Activated T-cell treated with anti-CD3 and anti-CD28 coated beads, Interleukin-2, amount 50 U/mL, for 72 hours (primary cell): ENCODE measurements at regions not wholly inside any gene's neighbourhood (a gene's known extent, or its start where the extent isn't known, plus 50 kb on each side); places are given as distances from the start of the nearest gene placed in this dataset.

ENCODE experiments used
- ATAC-seq, 2 donors: fragments of 150-1000 bp; cut with Tn5 transposase; replicated peaks in 1 of 2; 2 replicates each; pipeline ENCODE4 v1.10.0; 2021; ENCODE audit warnings: moderate library complexity in 2 of 2, mild to moderate bottlenecking in 1 of 2
- DNase-seq, 2 donors: peaks; one replicate each; pipeline ENCODE4 v3.0.0; 2021 to 2022; ENCODE audit warnings: mixed read lengths in 1 of 2
- H3K27ac Mint-ChIP-seq: one replicate; pipeline ENCODE4 v1.8.0; 2022; ENCODE audit warnings: mild to moderate bottlenecking, moderate library complexity, mixed read lengths
- H3K27me3 Mint-ChIP-seq: one replicate; pipeline ENCODE4 v1.8.0; 2022; ENCODE audit warnings: low read depth, mixed read lengths
- H3K36me3 Mint-ChIP-seq, 2 donors: one replicate each; pipeline ENCODE4 v1.8.0; 2022; ENCODE audit warnings: mixed read lengths in 2 of 2, mild to moderate bottlenecking in 1 of 2; ENCODE audit not compliant: insufficient read depth in 2 of 2
- H3K4me1 Mint-ChIP-seq: one replicate; pipeline ENCODE4 v1.8.0; 2022; ENCODE audit warnings: low read depth, mixed read lengths
- H3K4me3 Mint-ChIP-seq, 2 donors: one replicate each; pipeline ENCODE4 v1.8.0; 2022; ENCODE audit warnings: mild to moderate bottlenecking in 2 of 2, mixed read lengths in 2 of 2, moderate library complexity in 2 of 2
- H3K9me3 Mint-ChIP-seq, 2 donors: one replicate each; pipeline ENCODE4 v1.8.0; 2022; ENCODE audit warnings: mixed read lengths in 2 of 2

DNA sequence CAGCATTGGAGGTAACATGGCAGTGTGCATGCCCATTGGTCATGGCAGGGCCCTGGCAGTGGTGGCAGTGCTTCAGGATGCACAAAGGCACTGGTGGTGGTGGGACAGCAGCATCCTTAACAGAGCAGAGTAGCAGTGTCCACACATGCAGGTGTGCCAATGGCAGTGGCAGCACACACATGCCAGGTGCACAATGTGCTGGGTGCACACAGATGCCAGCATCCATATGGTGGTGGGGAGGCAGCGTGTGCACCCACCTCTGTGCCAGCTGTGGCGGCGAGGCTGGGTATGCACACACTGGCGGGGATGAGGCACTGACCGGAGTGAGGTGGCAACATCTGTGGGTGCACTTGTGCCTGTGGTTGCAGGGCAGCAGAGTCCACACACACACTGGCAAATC is 150.6 kb downstream of the SI start:
- Mint-ChIP-seq H3K27ac (no peak overlapping the region), H3K27me3 (no peaks in the 10 kb centered on the region), H3K4me3 (no peak overlapping the region), H3K9me3 (peaks cover 7 to 12% of the 10 kb centered on the region in 2 donors), H3K36me3 (peaks cover 0 to 2% of the 10 kb centered on the region in 2 donors), H3K4me1 (no peaks in the 10 kb centered on the region)
- no peak for DNase-seq
- ATAC-seq: no peak

DNA sequence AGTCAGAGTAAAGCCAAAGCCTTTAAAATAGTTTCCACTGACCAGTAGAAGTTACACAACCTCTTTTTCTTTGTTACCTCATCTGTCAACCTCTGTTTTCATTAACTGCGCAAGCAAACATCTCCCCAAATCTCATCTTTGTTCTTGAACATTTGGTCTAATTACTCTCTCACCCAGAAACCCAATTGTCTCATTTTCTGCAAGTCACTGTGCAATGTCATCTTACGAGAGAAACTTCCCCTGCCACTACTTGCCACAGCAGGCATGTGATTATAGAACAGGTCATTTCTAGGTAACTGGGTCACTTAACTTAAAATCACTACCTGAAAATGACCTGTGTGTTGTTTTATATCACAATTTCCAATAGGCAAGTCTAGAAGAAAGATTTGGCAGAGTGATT is 159.4 kb downstream of the SI start:
- Mint-ChIP-seq H3K4me1 (no peaks in the 10 kb centered on the region), H3K36me3 (no peaks in the 10 kb centered on the region), H3K4me3 (no peak overlapping the region), H3K9me3 (peaks cover 5 to 7% of the 10 kb centered on the region in 2 donors), H3K27ac (no peak overlapping the region), H3K27me3 (no peaks in the 10 kb centered on the region)
- DNase-seq: no peak
- ATAC-seq: no peak

GRCh38 chr3:164912916-164913315 is 165.4 kb downstream of the SI start:
- no peak overlapping the region for H3K27ac Mint-ChIP-seq
- DNase-seq (no peak), ATAC-seq (no peak)
- no peaks in the 10 kb centered on the region for H3K4me1 Mint-ChIP-seq
- no peaks in the 10 kb centered on the region for H3K27me3 Mint-ChIP-seq
- no peak overlapping the region for H3K4me3 Mint-ChIP-seq
- H3K9me3 Mint-ChIP-seq: peaks cover 8 to 9% of the 10 kb centered on the region in 2 donors
- H3K36me3 Mint-ChIP-seq: no peaks in the 10 kb centered on the region

DNA sequence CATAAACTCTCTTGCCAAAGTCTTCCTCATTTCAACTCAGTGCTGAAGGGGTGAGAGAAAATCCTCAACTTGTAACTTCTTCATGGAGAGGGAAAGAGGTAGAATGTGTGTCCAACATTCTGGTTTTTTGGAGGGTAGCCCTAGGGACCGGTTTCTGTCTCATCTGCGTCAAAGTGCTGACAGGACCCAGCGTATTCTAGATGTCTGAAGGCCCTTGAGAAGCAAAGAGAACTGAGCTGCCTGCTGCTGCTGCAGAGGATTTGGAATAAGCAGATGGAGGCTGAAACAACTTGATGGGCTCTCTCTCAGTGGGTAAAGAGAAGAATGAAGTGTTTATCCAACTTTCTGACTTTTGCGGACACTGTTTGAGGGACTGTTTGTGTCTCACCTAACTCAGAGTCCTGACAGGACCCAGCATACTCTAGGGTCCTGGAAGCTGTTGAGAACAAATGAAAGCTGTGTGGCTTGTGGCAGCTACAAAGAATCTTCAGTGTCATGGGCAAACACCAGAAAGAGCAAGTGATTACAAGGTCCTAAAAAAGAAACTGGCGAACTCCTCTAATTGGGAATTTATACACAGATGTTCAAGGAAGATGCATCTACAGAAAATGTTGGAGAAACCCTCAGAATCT is 174.4 kb downstream of the SI start:
- Mint-ChIP-seq H3K27ac (no peak overlapping the region), H3K9me3 (peaks cover 7 to 18% of the 10 kb centered on the region in 2 donors), H3K36me3 (no peaks in the 10 kb centered on the region), H3K27me3 (no peaks in the 10 kb centered on the region), H3K4me3 (no peak overlapping the region), H3K4me1 (no peaks in the 10 kb centered on the region)
- DNase-seq (no peak), ATAC-seq (no peak)

GRCh38 chr3:164897342-164897741 is 181.0 kb downstream of the SI start:
- DNase-seq (no peak), ATAC-seq (no peak)
- Mint-ChIP-seq H3K27ac (no peak overlapping the region), H3K36me3 (peaks cover 0 to 3% of the 10 kb centered on the region in 2 donors), H3K4me1 (no peaks in the 10 kb centered on the region), H3K27me3 (no peaks in the 10 kb centered on the region), H3K9me3 (peaks cover 7 to 11% of the 10 kb centered on the region in 2 donors), H3K4me3 (no peak overlapping the region)

DNA sequence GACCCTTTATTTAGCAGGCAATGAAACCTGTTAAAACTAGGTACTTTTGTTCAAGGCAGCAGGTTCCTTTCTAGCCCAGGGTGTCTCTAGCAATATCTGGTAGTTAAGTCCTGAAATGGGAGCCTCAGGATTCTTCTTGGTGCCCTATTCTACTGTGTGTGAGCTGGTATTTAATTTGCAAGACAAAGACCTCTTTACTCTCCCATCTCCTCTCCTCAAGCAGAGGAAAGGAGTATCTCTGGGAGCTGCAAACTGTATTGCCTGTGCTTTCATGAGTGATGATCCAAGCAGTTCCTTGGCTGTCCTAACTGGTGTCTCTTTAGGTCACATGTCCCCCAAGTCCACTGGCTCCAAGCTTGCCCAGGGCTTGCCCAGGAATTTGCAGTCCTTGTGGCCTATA is 188.2 kb downstream of the SI start:
- no peak overlapping the region for H3K27ac Mint-ChIP-seq
- no peak overlapping the region for H3K4me3 Mint-ChIP-seq
- no peak for ATAC-seq
- no peaks in the 10 kb centered on the region for H3K27me3 Mint-ChIP-seq
- H3K9me3 Mint-ChIP-seq: peaks cover 12 to 13% of the 10 kb centered on the region in 2 donors
- DNase-seq: no peak
- peaks cover 0 to 3% of the 10 kb centered on the region in 2 donors for H3K36me3 Mint-ChIP-seq
- no peaks in the 10 kb centered on the region for H3K4me1 Mint-ChIP-seq

DNA sequence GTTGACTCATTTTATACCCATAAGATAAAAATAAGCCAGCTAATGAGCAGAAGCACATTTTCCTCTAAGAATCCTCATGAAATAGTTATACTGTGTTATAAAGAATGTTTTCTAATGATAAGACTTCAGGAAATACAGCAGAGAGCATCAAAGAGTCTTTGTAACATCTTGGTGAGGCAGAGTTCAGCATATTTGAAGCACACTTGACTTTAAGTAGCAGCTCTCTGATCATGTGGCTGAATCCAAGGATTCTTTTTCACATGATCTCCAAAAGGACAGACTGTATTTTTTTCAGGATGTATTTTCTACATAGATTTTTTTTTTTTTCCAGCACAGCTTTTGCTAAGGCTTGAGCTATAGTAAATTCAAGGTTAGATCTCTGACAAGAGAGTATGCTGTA is 195.1 kb downstream of the SI start:
- ATAC-seq (no peak), DNase-seq (no peak)
- Mint-ChIP-seq H3K4me3 (no peak overlapping the region), H3K27ac (no peak overlapping the region), H3K9me3 (peaks cover 4 to 5% of the 10 kb centered on the region in 2 donors), H3K36me3 (no peaks in the 10 kb centered on the region), H3K4me1 (no peaks in the 10 kb centered on the region), H3K27me3 (no peaks in the 10 kb centered on the region)

DNA sequence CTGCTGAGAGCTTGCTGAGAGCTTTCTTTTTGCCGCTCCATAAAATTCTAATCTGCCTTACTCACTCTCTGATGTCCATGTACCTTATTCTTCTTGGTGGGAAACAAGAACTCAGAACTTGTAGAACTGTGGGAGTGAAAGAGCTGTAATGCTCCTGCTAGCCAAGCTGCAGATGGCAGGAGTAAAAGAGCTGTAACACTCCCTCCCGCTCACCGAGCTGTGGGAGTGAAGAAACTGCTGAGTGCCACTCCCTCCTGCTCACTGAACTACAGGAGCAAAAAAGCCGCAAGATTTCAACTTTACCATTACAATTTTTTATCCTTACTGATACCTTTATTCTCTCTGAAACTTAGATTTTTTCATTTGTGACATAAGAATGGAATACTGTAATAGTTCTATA is 199.1 kb downstream of the SI start:
- no peaks in the 10 kb centered on the region for H3K36me3 Mint-ChIP-seq
- no peaks in the 10 kb centered on the region for H3K4me1 Mint-ChIP-seq
- peaks cover 2% of the 10 kb centered on the region in 2 donors for H3K9me3 Mint-ChIP-seq
- H3K27me3 Mint-ChIP-seq: no peaks in the 10 kb centered on the region
- H3K4me3 Mint-ChIP-seq: no peak overlapping the region
- ATAC-seq (no peak), DNase-seq (no peak)
- no peak overlapping the region for H3K27ac Mint-ChIP-seq

DNA sequence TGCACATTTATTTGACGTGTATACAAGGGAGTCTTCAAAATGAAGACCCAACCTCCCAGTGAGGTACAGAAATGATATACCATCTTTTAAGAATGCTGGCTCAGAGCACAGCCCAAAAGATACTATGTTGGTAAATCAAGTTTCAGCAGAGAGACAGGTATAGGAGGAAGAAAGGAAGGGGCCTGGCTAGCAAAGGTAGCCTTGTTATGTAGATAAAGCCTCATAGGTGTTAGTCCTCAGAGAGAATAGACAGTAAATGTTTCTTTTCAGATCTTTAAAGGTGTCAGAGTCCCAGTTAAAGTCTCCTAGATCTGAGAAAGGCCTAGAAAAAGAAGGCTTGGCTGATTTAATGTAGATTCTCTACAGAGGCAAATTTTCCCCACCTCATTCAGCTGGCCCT is 213.8 kb downstream of the SI start:
- H3K9me3 Mint-ChIP-seq: peaks cover 7 to 11% of the 10 kb centered on the region in 2 donors
- H3K27me3 Mint-ChIP-seq: no peaks in the 10 kb centered on the region
- H3K4me1 Mint-ChIP-seq: no peaks in the 10 kb centered on the region
- no peak for DNase-seq
- peaks cover 0 to 1% of the 10 kb centered on the region in 2 donors for H3K36me3 Mint-ChIP-seq
- ATAC-seq: no peak
- H3K4me3 Mint-ChIP-seq: no peak overlapping the region
- no peak overlapping the region for H3K27ac Mint-ChIP-seq

DNA sequence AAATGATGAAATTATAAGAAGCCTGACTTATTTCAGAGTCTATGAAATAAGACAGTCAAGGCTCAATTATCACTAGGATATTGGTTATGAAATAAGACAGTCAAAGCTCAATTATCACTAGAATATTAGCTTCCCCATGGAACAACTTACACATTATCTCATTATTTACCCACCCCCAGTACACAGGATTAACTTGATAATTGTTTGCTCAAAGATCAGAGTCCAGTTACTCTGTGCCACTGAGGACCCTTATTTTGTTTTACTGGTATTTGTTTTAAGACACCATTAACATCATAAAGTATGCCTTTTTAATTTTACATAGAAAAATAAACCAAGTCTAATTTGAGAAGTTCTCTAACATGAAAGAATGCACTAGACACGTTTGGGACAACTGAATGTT is 225.4 kb downstream of the SI start:
- no peaks in the 10 kb centered on the region for H3K27me3 Mint-ChIP-seq
- no peak for DNase-seq
- H3K36me3 Mint-ChIP-seq: no peaks in the 10 kb centered on the region
- H3K4me1 Mint-ChIP-seq: no peaks in the 10 kb centered on the region
- no peak for ATAC-seq
- no peak overlapping the region for H3K4me3 Mint-ChIP-seq
- H3K9me3 Mint-ChIP-seq: peaks cover 2 to 3% of the 10 kb centered on the region in 2 donors
- no peak overlapping the region for H3K27ac Mint-ChIP-seq

DNA sequence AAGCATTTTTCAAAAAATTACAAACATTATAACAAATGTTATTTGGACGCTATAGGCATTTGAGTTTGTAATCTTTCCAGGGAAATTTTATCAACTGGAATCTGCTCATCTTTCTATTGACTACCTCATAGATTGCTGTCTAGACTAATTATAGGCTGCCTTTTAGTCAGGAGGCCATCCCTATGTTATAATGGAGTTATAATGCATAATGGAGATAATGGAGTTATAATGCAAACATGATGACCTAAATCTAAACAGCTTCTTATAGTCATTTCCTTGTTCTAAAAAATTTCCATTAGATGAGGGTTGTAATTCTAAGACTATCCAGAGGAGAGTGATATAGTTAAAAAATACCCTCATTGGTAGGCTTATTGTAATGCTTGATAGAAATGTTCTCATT is 226.4 kb downstream of the SI start:
- Mint-ChIP-seq H3K4me3 (no peak overlapping the region), H3K36me3 (no peaks in the 10 kb centered on the region), H3K27me3 (no peaks in the 10 kb centered on the region), H3K27ac (no peak overlapping the region), H3K4me1 (no peaks in the 10 kb centered on the region), H3K9me3 (peaks cover 2 to 5% of the 10 kb centered on the region in 2 donors)
- no peak for DNase-seq
- ATAC-seq: no peak

DNA sequence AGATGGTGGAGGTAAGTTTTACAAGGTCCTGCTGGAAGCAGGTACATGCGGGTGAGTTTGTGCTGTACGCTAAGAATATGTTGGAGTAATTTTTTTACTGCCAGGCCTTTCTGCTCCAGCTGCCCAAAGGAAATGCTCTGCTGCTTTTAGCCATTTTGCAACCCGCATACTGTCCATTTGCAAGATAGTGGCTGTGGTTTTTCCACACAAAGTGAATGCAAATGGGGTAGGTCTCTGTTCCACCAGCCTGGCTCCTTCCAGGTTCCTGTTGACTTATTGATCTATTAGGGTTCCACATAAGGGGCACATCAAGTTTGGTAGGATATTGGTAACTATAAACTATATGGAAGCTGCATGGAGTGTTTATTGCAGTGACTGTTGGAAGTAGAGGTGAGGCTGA is 227.1 kb downstream of the SI start:
- H3K9me3 Mint-ChIP-seq: peaks cover 2 to 5% of the 10 kb centered on the region in 2 donors

DNA sequence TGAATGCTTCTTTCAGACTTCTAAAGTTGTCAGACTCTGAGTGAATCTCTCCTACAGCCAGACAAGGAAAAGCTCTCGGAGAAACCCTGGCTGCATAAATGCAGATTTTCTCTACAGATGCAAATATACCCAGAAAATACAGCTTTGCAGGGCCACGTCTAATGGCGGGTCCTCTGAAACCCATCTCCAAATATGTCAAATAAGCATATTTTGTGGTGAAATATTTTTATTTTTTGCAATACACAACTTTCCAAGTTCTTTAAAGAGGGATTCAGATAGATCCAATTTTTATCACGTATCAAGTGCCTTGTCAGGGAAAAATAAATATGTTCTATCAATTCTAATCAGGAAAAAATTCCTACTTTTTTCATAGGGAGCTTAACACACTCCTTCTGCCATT is 229.4 kb downstream of the SI start:
- H3K36me3 Mint-ChIP-seq: no peaks in the 10 kb centered on the region
- H3K27ac Mint-ChIP-seq: no peak overlapping the region

More for the DNA sequence above, 227.1 kb downstream of the SI start:
- no peak for DNase-seq
- no peak overlapping the region for H3K27ac Mint-ChIP-seq
- H3K36me3 Mint-ChIP-seq: no peaks in the 10 kb centered on the region
- no peaks in the 10 kb centered on the region for H3K27me3 Mint-ChIP-seq
- no peaks in the 10 kb centered on the region for H3K4me1 Mint-ChIP-seq
- H3K4me3 Mint-ChIP-seq: no peak overlapping the region
- ATAC-seq: no peak

DNA sequence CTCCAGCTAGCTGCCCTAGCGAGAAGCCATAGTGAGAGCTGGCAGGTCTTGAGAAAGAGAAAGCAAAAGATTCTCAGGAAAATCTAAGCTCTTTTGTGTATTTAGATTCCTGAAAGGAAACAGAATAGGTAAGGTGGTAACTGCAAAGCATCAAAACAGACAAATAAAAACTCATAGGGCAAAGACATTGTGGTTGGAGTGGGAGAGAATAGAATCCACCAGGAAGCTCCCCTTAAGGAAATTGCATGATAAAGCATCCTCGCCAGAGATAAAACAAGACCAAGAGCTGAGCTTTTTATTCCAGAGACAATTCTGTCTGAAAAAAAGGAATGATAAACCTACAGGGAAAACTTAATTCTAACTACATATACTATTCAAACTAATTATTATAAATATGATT is 232.6 kb downstream of the SI start:
- DNase-seq: no peak
- peaks cover 6 to 7% of the 10 kb centered on the region in 2 donors for H3K9me3 Mint-ChIP-seq
- no peak overlapping the region for H3K27ac Mint-ChIP-seq
- H3K4me3 Mint-ChIP-seq: no peak overlapping the region
- no peaks in the 10 kb centered on the region for H3K4me1 Mint-ChIP-seq
- no peaks in the 10 kb centered on the region for H3K36me3 Mint-ChIP-seq
- H3K27me3 Mint-ChIP-seq: no peaks in the 10 kb centered on the region
- no peak for ATAC-seq

More for the DNA sequence above, 229.4 kb downstream of the SI start:
- ATAC-seq (no peak), DNase-seq (no peak)
- Mint-ChIP-seq H3K27me3 (no peaks in the 10 kb centered on the region), H3K9me3 (peaks cover 2 to 7% of the 10 kb centered on the region in 2 donors), H3K4me1 (no peaks in the 10 kb centered on the region), H3K4me3 (no peak overlapping the region)
